ENCODE measurements at regions not wholly inside any gene's neighbourhood (a gene's known extent, or its start where the extent isn't known, plus 50 kb on each side); places are given as distances from the start of the nearest gene placed in this dataset.

- peaks cover 1% of the 10 kb centered on the region for H3K27me3 Mint-ChIP-seq
- no peak overlapping the region for H3K4me3 Mint-ChIP-seq
- H3K4me1 Mint-ChIP-seq (ENCODE audit: low read depth) = no peaks in the 10 kb centered on the region
- intact Hi-C loops (cut with micrococcal nuclease) = no loop called here
- H3K27ac Mint-ChIP-seq = no peak overlapping the region
- no peaks in the 10 kb centered on the region for H3K9me3 Mint-ChIP-seq
- H3K36me3 Mint-ChIP-seq (ENCODE audit: low read depth) = no peaks in the 10 kb centered on the region
These were observed 322.6 kb upstream of the WWC1 start for GRCh38 chr5:167968837-167969236.

GRCh38 chr5:167969998-167970397 is 321.4 kb upstream of the WWC1 start:
- no peaks in the 10 kb centered on the region for H3K4me1 Mint-ChIP-seq (ENCODE audit: low read depth)
- H3K27me3 Mint-ChIP-seq = peaks cover 1% of the 10 kb centered on the region
- H3K9me3 Mint-ChIP-seq = no peaks in the 10 kb centered on the region
- H3K27ac Mint-ChIP-seq = no peak overlapping the region
- no peak overlapping the region for H3K4me3 Mint-ChIP-seq
- intact Hi-C loops (cut with micrococcal nuclease) = no loop called here
- no peaks in the 10 kb centered on the region for H3K36me3 Mint-ChIP-seq (ENCODE audit: low read depth)

GRCh38 chr5:167971706-167972105 is 319.7 kb upstream of the WWC1 start:
- no peaks in the 10 kb centered on the region for H3K9me3 Mint-ChIP-seq
- peaks cover 1% of the 10 kb centered on the region for H3K27me3 Mint-ChIP-seq
- H3K4me1 Mint-ChIP-seq (ENCODE audit: low read depth) = no peaks in the 10 kb centered on the region
- H3K27ac Mint-ChIP-seq = no peak overlapping the region
- H3K36me3 Mint-ChIP-seq (ENCODE audit: low read depth) = no peaks in the 10 kb centered on the region
- no peak overlapping the region for H3K4me3 Mint-ChIP-seq
- intact Hi-C loops (cut with micrococcal nuclease) = no loop called here

- Mint-ChIP-seq H3K27ac (no peak overlapping the region), H3K9me3 (no peaks in the 10 kb centered on the region), H3K4me1 (ENCODE audit: low read depth) (no peaks in the 10 kb centered on the region), H3K36me3 (ENCODE audit: low read depth) (no peaks in the 10 kb centered on the region), H3K4me3 (no peak overlapping the region), H3K27me3 (no peaks in the 10 kb centered on the region)
- intact Hi-C loops (cut with micrococcal nuclease) = no loop called here
These were observed 318.3 kb upstream of the WWC1 start for GRCh38 chr5:167973126-167973525.

- Mint-ChIP-seq H3K27me3 (peaks cover 1% of the 10 kb centered on the region), H3K27ac (no peak overlapping the region), H3K4me1 (ENCODE audit: low read depth) (no peaks in the 10 kb centered on the region), H3K4me3 (no peak overlapping the region), H3K36me3 (ENCODE audit: low read depth) (no peaks in the 10 kb centered on the region), H3K9me3 (no peaks in the 10 kb centered on the region)
- intact Hi-C loops (cut with micrococcal nuclease) = no loop called here
These were observed 306.5 kb upstream of the WWC1 start for GRCh38 chr5:167984951-167985350.

- Mint-ChIP-seq H3K36me3 (ENCODE audit: low read depth) (no peaks in the 10 kb centered on the region), H3K27ac (no peak overlapping the region), H3K4me3 (no peak overlapping the region), H3K4me1 (ENCODE audit: low read depth) (no peaks in the 10 kb centered on the region), H3K27me3 (peaks cover 1% of the 10 kb centered on the region), H3K9me3 (no peaks in the 10 kb centered on the region)
- intact Hi-C loops (cut with micrococcal nuclease) = no loop called here
These were observed 306.1 kb upstream of the WWC1 start for GRCh38 chr5:167985373-167985772.

GRCh38 chr5:167987490-167988280 is 303.8 kb upstream of the WWC1 start:
- Mint-ChIP-seq H3K4me3 (no peak overlapping the region), H3K4me1 (ENCODE audit: low read depth) (no peaks in the 10 kb centered on the region), H3K36me3 (ENCODE audit: low read depth) (no peaks in the 10 kb centered on the region), H3K27me3 (peaks cover 1% of the 10 kb centered on the region), H3K27ac (no peak overlapping the region), H3K9me3 (no peaks in the 10 kb centered on the region)
- intact Hi-C loops (cut with micrococcal nuclease) = no loop called here

GRCh38 chr5:167992868-167993267 is 298.6 kb upstream of the WWC1 start:
- H3K4me3 Mint-ChIP-seq = no peak overlapping the region
- intact Hi-C loops (cut with micrococcal nuclease) = no loop called here
- H3K36me3 Mint-ChIP-seq (ENCODE audit: low read depth) = no peaks in the 10 kb centered on the region
- no peaks in the 10 kb centered on the region for H3K4me1 Mint-ChIP-seq (ENCODE audit: low read depth)
- H3K9me3 Mint-ChIP-seq = no peaks in the 10 kb centered on the region
- H3K27ac Mint-ChIP-seq = no peak overlapping the region
- peaks cover 1% of the 10 kb centered on the region for H3K27me3 Mint-ChIP-seq

- Mint-ChIP-seq H3K9me3 (no peaks in the 10 kb centered on the region), H3K4me3 (no peak overlapping the region), H3K36me3 (ENCODE audit: low read depth) (no peaks in the 10 kb centered on the region), H3K27ac (no peak overlapping the region), H3K27me3 (peaks cover 1% of the 10 kb centered on the region), H3K4me1 (ENCODE audit: low read depth) (no peaks in the 10 kb centered on the region)
- intact Hi-C loops (cut with micrococcal nuclease) = no loop called here
These were observed 297.7 kb upstream of the WWC1 start for GRCh38 chr5:167993771-167994170.

- H3K27ac Mint-ChIP-seq = no peak overlapping the region
- H3K9me3 Mint-ChIP-seq = no peaks in the 10 kb centered on the region
- no peak overlapping the region for H3K4me3 Mint-ChIP-seq
- intact Hi-C loops (cut with micrococcal nuclease) = no loop called here
- no peaks in the 10 kb centered on the region for H3K4me1 Mint-ChIP-seq (ENCODE audit: low read depth)
- H3K36me3 Mint-ChIP-seq (ENCODE audit: low read depth) = no peaks in the 10 kb centered on the region
- no peaks in the 10 kb centered on the region for H3K27me3 Mint-ChIP-seq
These were observed 295.5 kb upstream of the WWC1 start for GRCh38 chr5:167995844-167996425.

- Mint-ChIP-seq H3K9me3 (no peaks in the 10 kb centered on the region), H3K36me3 (ENCODE audit: low read depth) (no peaks in the 10 kb centered on the region), H3K27me3 (no peaks in the 10 kb centered on the region), H3K4me3 (no peak overlapping the region), H3K27ac (no peak overlapping the region), H3K4me1 (ENCODE audit: low read depth) (no peaks in the 10 kb centered on the region)
- intact Hi-C loops (cut with micrococcal nuclease) = no loop called here
These were observed 293.2 kb upstream of the WWC1 start for GRCh38 chr5:167998148-167998767.

GRCh38 chr5:167999182-167999581 is 292.3 kb upstream of the WWC1 start:
- Mint-ChIP-seq H3K4me1 (ENCODE audit: low read depth) (no peaks in the 10 kb centered on the region), H3K4me3 (no peak overlapping the region), H3K27ac (no peak overlapping the region), H3K9me3 (no peaks in the 10 kb centered on the region), H3K27me3 (no peaks in the 10 kb centered on the region), H3K36me3 (ENCODE audit: low read depth) (no peaks in the 10 kb centered on the region)
- intact Hi-C loops (cut with micrococcal nuclease) = no loop called here

- no peaks in the 10 kb centered on the region for H3K9me3 Mint-ChIP-seq
- no peaks in the 10 kb centered on the region for H3K36me3 Mint-ChIP-seq (ENCODE audit: low read depth)
- H3K4me1 Mint-ChIP-seq (ENCODE audit: low read depth) = no peaks in the 10 kb centered on the region
- intact Hi-C loops (cut with micrococcal nuclease) = no loop called here
- no peaks in the 10 kb centered on the region for H3K27me3 Mint-ChIP-seq
- no peak overlapping the region for H3K27ac Mint-ChIP-seq
- H3K4me3 Mint-ChIP-seq = no peak overlapping the region
These were observed 290.1 kb upstream of the WWC1 start for GRCh38 chr5:168001318-168001717.

- no peaks in the 10 kb centered on the region for H3K27me3 Mint-ChIP-seq
- no peaks in the 10 kb centered on the region for H3K4me1 Mint-ChIP-seq (ENCODE audit: low read depth)
- H3K4me3 Mint-ChIP-seq = no peak overlapping the region
- intact Hi-C loops (cut with micrococcal nuclease) = no loop called here
- no peaks in the 10 kb centered on the region for H3K36me3 Mint-ChIP-seq (ENCODE audit: low read depth)
- no peak overlapping the region for H3K27ac Mint-ChIP-seq
- no peaks in the 10 kb centered on the region for H3K9me3 Mint-ChIP-seq
These were observed 289.3 kb upstream of the WWC1 start for GRCh38 chr5:168002116-168002515.

Data from dendritic cell treated with granulocyte-macrophage colony-stimulating factor and Interleukin-4, amounts not matched to agents 40 ng/mL and 50 ng/mL, for 4 days (primary cell).